HepG2 (cell line): ENCODE measurements at regions not wholly inside any gene's neighbourhood (a gene's known extent, or its start where the extent isn't known, plus 50 kb on each side); places are given as distances from the start of the nearest gene placed in this dataset.

Experiments
- ATAC-seq: fragments of 200-7000 bp; cut with Tn5 transposase; 3 replicates; pipeline ENCODE4 v1.9.1; 2020; ENCODE audit warnings: mild to moderate bottlenecking, moderate library complexity
- BruUV-seq: library from RNA; stranded (reverse); fragments of 400-500 nt; replicated peaks from 2 replicates; lab custom pipeline; 2021; lab: Mats Ljungman, UMichigan
- CTCF ChIA-PET: fragments of 300-600 bp; formaldehyde crosslinking; extraction: SDS; loops from one replicate; lab custom pipeline; 2021; ENCODE audit warnings: low total read pairs, inconsistent platforms, low intra/inter-chr PET ratio; lab: Yijun Ruan, JAX
- POLR2A ChIA-PET: fragments of 350-600 bp; sonication (Branson Sonifier 250); formaldehyde crosslinking; loops from one replicate; lab custom pipeline; 2020; ENCODE audit warnings: antibody characterized with exemption, inconsistent platforms; lab: Yijun Ruan, JAX
- DNase-seq: peaks from one replicate; pipeline ENCODE4 v3.0.0-alpha.2; 2015; ENCODE audit warnings: low spot score
- FAIRE-seq: peaks from 3 replicates; lab custom pipeline; 2011; peaks lifted over from hg19 to GRCh38; lab: Jason Lieb, UNC
- H2AFZ ChIP-seq: one replicate; pipeline ENCODE4 v1.6.1; 2011; ENCODE audit warnings: low read length, inconsistent platforms
- H3K27ac ChIP-seq: fragments of 300-600 bp; 3 replicates; pipeline ENCODE4 v1.8.0; 2011; ENCODE audit warnings: mixed run types, mild to moderate bottlenecking, mixed read lengths, low read length, inconsistent platforms; ENCODE audit not compliant: insufficient read depth; ENCODE audit errors: extremely low read length
- H3K27me3 ChIP-seq, 2 experiments: fragments of 200-600 bp in 1 of 2; 2 replicates in 1 of 2; 3 replicates in 1 of 2; pipeline versions ENCODE4 v1.6.0 to v1.8.0; 2011; ENCODE audit warnings: low read length in 2 of 2, mild to moderate bottlenecking in 2 of 2, moderate library complexity in 2 of 2, inconsistent platforms in 1 of 2; ENCODE audit not compliant: insufficient read depth in 2 of 2, control insufficient read depth in 1 of 2
- H3K36me3 ChIP-seq, 2 experiments: fragments of 200-600 bp in 1 of 2; replicated peaks in 1 of 2; 2 replicates in 1 of 2; 3 replicates in 1 of 2; pipeline versions ENCODE4 v1.5.1 to v1.8.0; 2011; ENCODE audit warnings: low read length in 2 of 2, inconsistent platforms in 1 of 2; ENCODE audit not compliant: insufficient read depth in 2 of 2, control insufficient read depth in 1 of 2
- H3K4me1 ChIP-seq: 2 replicates; pipeline ENCODE4 v1.5.1; 2012; ENCODE audit warnings: low read length, inconsistent platforms; ENCODE audit not compliant: insufficient read depth
- H3K4me2 ChIP-seq: 2 replicates; pipeline ENCODE4 v1.6.0; 2011; ENCODE audit warnings: low read depth, low read length, inconsistent platforms
- H3K4me3 ChIP-seq, 3 experiments: fragments of 200-600 bp in 1 of 3; sonication (generic), shearing (Covaris generic) in 1 of 3; replicated peaks in 1 of 3; 2 replicates each; pipeline ENCODE4 v1.5.1; 2011 to 2016; ENCODE audit warnings: low read length in 3 of 3, inconsistent platforms in 2 of 3, low read depth in 2 of 3, mild to moderate bottlenecking in 2 of 3, control low read depth in 1 of 3, mixed read lengths in 1 of 3; ENCODE audit not compliant: insufficient read depth in 1 of 3
- H3K79me2 ChIP-seq: one replicate; pipeline ENCODE4 v1.6.1; 2011; ENCODE audit warnings: low read length, inconsistent platforms; ENCODE audit not compliant: insufficient read depth
- H3K9ac ChIP-seq: 2 replicates; pipeline ENCODE4 v1.6.0; 2011; ENCODE audit warnings: mild to moderate bottlenecking, low read depth, low read length, inconsistent platforms; ENCODE audit not compliant: insufficient read depth
- H3K9me3 ChIP-seq: 2 replicates; pipeline ENCODE4 v1.5.1; 2012; ENCODE audit warnings: mild to moderate bottlenecking, low read length
- H4K20me1 ChIP-seq: 2 replicates; pipeline ENCODE4 v1.6.0; 2011; ENCODE audit warnings: inconsistent platforms, mild to moderate bottlenecking, low read length, moderate library complexity; ENCODE audit not compliant: insufficient read depth
- ARNT ChIP-seq: fragments of 450-650 bp; IDR thresholded peaks from 2 replicates; pipeline ENCODE4 v1.6.1; 2017
- DMAP1 ChIP-seq: IDR thresholded peaks from 2 replicates; pipeline ENCODE4 v1.6.1; 2016
- DNMT1 ChIP-seq: sonication (generic); formaldehyde crosslinking; IDR thresholded peaks from 2 replicates; pipeline ENCODE4 v1.5.1; 2020; ENCODE audit warnings: mild to moderate bottlenecking, missing genetic modification reagents
- FOXC1 ChIP-seq: sonication (generic); formaldehyde crosslinking; IDR thresholded peaks from 2 replicates; pipeline ENCODE4 v1.8.0; 2022; ENCODE audit warnings: mild to moderate bottlenecking, missing genetic modification reagents, borderline replicate concordance
- GMEB1 ChIP-seq: sonication (generic); formaldehyde crosslinking; IDR thresholded peaks from 2 replicates; pipeline ENCODE4 v1.5.1; 2020; ENCODE audit warnings: missing genetic modification reagents, mild to moderate bottlenecking, borderline replicate concordance
- HNF4A ChIP-seq: sonication (generic); formaldehyde crosslinking; IDR thresholded peaks from 2 replicates; pipeline ENCODE4 v1.4.0; 2020; ENCODE audit warnings: missing genetic modification reagents
- KDM6A ChIP-seq: IDR thresholded peaks from 2 replicates; pipeline ENCODE4 v1.6.1; 2016; ENCODE audit warnings: low read depth
- TAF15 ChIP-seq: fragments of 200-400 bp; formaldehyde crosslinking; IDR thresholded peaks from one replicate; pipeline ENCODE4 v1.6.1; 2018; ENCODE audit warnings: mild to moderate bottlenecking, low read depth, low read length; ENCODE audit not compliant: poor library complexity, severe bottlenecking
- TP53 ChIP-seq: sonication (generic); formaldehyde crosslinking; conservative IDR thresholded peaks from 2 replicates; pipeline ENCODE4 v1.4.0; 2020; ENCODE audit warnings: missing genetic modification reagents
- ZNF430 ChIP-seq: sonication (generic); formaldehyde crosslinking; IDR thresholded peaks from 2 replicates; pipeline ENCODE4 v1.9.0; 2021; ENCODE audit warnings: mild to moderate bottlenecking, missing genetic modification reagents
- ZNF432 ChIP-seq: sonication (generic); formaldehyde crosslinking; IDR thresholded peaks from 2 replicates; pipeline ENCODE4 v1.5.0; 2020; ENCODE audit warnings: missing genetic modification reagents, mild to moderate bottlenecking, borderline replicate concordance
- ZNF776 ChIP-seq: sonication (generic); formaldehyde crosslinking; IDR thresholded peaks from 2 replicates; pipeline ENCODE4 v1.4.0; 2020; ENCODE audit warnings: mild to moderate bottlenecking, missing genetic modification reagents
- WGBS: methylation state at CpG from one replicate; pipeline ENCODE4 v1.1.6; 2017; ENCODE audit warnings: low lambda C conversion rate; 5-methylcytosine and 5-hydroxymethylcytosine counted together
- in situ Hi-C: cut with HindIII; loops from 2 replicates; pipeline ENCODE4 v1.10.0; 2017; ENCODE audit warnings: low pct_unique_long_range_greater_than_20kb; ENCODE audit not compliant: extremely low pct_ligation_motif_present
- intact Hi-C: fragments of 100-400 bp; cut with micrococcal nuclease; formaldehyde crosslinking; loops from one replicate; pipeline ENCODE4 v1.10.0; 2022; ENCODE audit not compliant: unreplicated experiment
- TF ChIP-seq, protein P1 (sequence below): sonication (generic); formaldehyde crosslinking; IDR thresholded peaks from 2 replicates; pipeline ENCODE4 v1.4.0; 2020; ENCODE audit warnings: low read depth, missing genetic modification reagents
- TF ChIP-seq, protein P2 (sequence below): sonication (generic); formaldehyde crosslinking; IDR thresholded peaks from 2 replicates; pipeline ENCODE4 v1.4.0; 2020; ENCODE audit warnings: missing genetic modification reagents

- FAIRE-seq, result no peak
- TF ChIP-seq ZNF776 (CRISPR knock-in tag), result no peak
- TF ChIP-seq ARNT, result no peak
- TF ChIP-seq ZNF430, result no peak
- no peak for TF ChIP-seq FOXC1
- TF ChIP-seq ZNF432, result no peak
- TF ChIP-seq GMEB1 (CRISPR knock-in tag), result no peak
- TF ChIP-seq, protein P1, sequence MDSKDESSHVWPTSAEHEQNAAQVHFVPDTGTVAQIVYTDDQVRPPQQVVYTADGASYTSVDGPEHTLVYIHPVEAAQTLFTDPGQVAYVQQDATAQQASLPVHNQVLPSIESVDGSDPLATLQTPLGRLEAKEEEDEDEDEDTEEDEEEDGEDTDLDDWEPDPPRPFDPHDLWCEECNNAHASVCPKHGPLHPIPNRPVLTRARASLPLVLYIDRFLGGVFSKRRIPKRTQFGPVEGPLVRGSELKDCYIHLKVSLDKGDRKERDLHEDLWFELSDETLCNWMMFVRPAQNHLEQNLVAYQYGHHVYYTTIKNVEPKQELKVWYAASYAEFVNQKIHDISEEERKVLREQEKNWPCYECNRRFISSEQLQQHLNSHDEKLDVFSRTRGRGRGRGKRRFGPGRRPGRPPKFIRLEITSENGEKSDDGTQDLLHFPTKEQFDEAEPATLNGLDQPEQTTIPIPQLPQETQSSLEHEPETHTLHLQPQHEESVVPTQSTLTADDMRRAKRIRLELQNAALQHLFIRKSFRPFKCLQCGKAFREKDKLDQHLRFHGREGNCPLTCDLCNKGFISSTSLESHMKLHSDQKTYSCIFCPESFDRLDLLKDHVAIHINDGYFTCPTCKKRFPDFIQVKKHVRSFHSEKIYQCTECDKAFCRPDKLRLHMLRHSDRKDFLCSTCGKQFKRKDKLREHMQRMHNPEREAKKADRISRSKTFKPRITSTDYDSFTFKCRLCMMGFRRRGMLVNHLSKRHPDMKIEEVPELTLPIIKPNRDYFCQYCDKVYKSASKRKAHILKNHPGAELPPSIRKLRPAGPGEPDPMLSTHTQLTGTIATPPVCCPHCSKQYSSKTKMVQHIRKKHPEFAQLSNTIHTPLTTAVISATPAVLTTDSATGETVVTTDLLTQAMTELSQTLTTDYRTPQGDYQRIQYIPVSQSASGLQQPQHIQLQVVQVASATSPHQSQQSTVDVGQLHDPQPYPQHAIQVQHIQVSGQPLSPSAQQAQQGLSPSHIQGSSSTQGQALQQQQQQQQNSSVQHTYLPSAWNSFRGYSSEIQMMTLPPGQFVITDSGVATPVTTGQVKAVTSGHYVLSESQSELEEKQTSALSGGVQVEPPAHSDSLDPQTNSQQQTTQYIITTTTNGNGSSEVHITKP (CRISPR knock-in tag), result no peak
- TF ChIP-seq KDM6A (CRISPR knock-in tag), result no peak
- no peak for TF ChIP-seq HNF4A (CRISPR knock-in tag)
- no peak for TF ChIP-seq TP53 (CRISPR knock-in tag)
- TF ChIP-seq, protein P2, sequence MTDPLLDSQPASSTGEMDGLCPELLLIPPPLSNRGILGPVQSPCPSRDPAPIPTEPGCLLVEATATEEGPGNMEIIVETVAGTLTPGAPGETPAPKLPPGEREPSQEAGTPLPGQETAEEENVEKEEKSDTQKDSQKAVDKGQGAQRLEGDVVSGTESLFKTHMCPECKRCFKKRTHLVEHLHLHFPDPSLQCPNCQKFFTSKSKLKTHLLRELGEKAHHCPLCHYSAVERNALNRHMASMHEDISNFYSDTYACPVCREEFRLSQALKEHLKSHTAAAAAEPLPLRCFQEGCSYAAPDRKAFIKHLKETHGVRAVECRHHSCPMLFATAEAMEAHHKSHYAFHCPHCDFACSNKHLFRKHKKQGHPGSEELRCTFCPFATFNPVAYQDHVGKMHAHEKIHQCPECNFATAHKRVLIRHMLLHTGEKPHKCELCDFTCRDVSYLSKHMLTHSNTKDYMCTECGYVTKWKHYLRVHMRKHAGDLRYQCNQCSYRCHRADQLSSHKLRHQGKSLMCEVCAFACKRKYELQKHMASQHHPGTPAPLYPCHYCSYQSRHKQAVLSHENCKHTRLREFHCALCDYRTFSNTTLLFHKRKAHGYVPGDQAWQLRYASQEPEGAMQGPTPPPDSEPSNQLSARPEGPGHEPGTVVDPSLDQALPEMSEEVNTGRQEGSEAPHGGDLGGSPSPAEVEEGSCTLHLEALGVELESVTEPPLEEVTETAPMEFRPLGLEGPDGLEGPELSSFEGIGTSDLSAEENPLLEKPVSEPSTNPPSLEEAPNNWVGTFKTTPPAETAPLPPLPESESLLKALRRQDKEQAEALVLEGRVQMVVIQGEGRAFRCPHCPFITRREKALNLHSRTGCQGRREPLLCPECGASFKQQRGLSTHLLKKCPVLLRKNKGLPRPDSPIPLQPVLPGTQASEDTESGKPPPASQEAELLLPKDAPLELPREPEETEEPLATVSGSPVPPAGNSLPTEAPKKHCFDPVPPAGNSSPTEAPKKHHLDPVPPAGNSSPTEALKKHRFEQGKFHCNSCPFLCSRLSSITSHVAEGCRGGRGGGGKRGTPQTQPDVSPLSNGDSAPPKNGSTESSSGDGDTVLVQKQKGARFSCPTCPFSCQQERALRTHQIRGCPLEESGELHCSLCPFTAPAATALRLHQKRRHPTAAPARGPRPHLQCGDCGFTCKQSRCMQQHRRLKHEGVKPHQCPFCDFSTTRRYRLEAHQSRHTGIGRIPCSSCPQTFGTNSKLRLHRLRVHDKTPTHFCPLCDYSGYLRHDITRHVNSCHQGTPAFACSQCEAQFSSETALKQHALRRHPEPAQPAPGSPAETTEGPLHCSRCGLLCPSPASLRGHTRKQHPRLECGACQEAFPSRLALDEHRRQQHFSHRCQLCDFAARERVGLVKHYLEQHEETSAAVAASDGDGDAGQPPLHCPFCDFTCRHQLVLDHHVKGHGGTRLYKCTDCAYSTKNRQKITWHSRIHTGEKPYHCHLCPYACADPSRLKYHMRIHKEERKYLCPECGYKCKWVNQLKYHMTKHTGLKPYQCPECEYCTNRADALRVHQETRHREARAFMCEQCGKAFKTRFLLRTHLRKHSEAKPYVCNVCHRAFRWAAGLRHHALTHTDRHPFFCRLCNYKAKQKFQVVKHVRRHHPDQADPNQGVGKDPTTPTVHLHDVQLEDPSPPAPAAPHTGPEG (CRISPR knock-in tag), result no peak
- no peak for TF ChIP-seq TAF15
- no peak for TF ChIP-seq DMAP1
- TF ChIP-seq DNMT1, result no peak
These were observed 129.0 kb downstream of the SEMA6D start for GRCh38 chr15:47846128-47846868.

More at GRCh38 chr15:47846128-47846868, 129.0 kb downstream of the SEMA6D start:
- no peaks in the 10 kb centered on the region; a peak in 1 of 5 replicates for H3K27me3 ChIP-seq
- H3K4me2 ChIP-seq, result no peak overlapping the region
- intact Hi-C loops (no loop called here), in situ Hi-C loops (no loop called here)
- H3K4me1 ChIP-seq, result no peaks in the 10 kb centered on the region
- H3K9me3 ChIP-seq, result peaks cover 65% of the 10 kb centered on the region
- DNase-seq (no peak), ATAC-seq (no peak)
- H4K20me1 ChIP-seq, result no peaks in the 10 kb centered on the region
- 0% methylated on average over 2 of the region's 2 CpGs for WGBS
- no TSS peak for BruUV-seq
- H3K79me2 ChIP-seq, result no peaks in the 10 kb centered on the region
- no peak overlapping the region for H3K4me3 ChIP-seq
- POLR2A ChIA-PET, result no interaction called here
- CTCF ChIA-PET, result no interaction called here
- no peak overlapping the region for H2AFZ ChIP-seq
- no peak overlapping the region for H3K27ac ChIP-seq
- H3K9ac ChIP-seq, result no peak overlapping the region
- H3K36me3 ChIP-seq, result no peaks in the 10 kb centered on the region
